Ovary (tissue), 3 donors: ENCODE measurements at regions not wholly inside any gene's neighbourhood (a gene's known extent, or its start where the extent isn't known, plus 50 kb on each side); places are given as distances from the start of the nearest gene placed in this dataset.

Source experiments
- CTCF ChIP-seq, 3 donors: fragments of 450-650 bp in 2 of 3; fragments of 200-600 bp in 1 of 3; IDR thresholded peaks; one replicate each; pipeline versions ENCODE4 v1.5.1 to v1.8.0; 2016 to 2022; ENCODE audit warnings: antibody characterized with exemption in 3 of 3, mild to moderate bottlenecking in 1 of 3
- POLR2A ChIP-seq: fragments of 450-650 bp; IDR thresholded peaks from one replicate; pipeline ENCODE4 v1.6.1; 2017; ENCODE audit warnings: antibody characterized with exemption, mild to moderate bottlenecking, moderate library complexity
- donor health status: DM: no; HTN: no; CAD: no.

- TF ChIP-seq CTCF (IDR thresholded peaks at IDR 0.05): no peak
- no peak for TF ChIP-seq POLR2A
Measured at GRCh38 chr1:25036117-25036546, 106.1 kb upstream of the RUNX3 start.
